ENCODE measurements at regions not wholly inside any gene's neighbourhood (a gene's known extent, or its start where the extent isn't known, plus 50 kb on each side); places are given as distances from the start of the nearest gene placed in this dataset.
"Not testable (repeated sequence)": the region's sequence is repeated elsewhere in the genome, so short reads cannot be mapped to it uniquely, and the experiment has no call there.

GRCh38 chr18:75854808-75855207, 427.3 kb upstream of the SMIM21 start:
- no peak for TF ChIP-seq CTCF (IDR thresholded peaks at IDR 0.05; ENCODE audit: low read depth, low read length)
- H3K4me3 ChIP-seq (ENCODE audit: low read depth, low read length) = no peak overlapping the region

- no peak for TF ChIP-seq CTCF (IDR thresholded peaks at IDR 0.05; ENCODE audit: low read depth, low read length)
- no peak overlapping the region for H3K4me3 ChIP-seq (ENCODE audit: low read depth, low read length)
Measured at GRCh38 chr18:75854174-75854573, 426.7 kb upstream of the SMIM21 start.

DNA sequence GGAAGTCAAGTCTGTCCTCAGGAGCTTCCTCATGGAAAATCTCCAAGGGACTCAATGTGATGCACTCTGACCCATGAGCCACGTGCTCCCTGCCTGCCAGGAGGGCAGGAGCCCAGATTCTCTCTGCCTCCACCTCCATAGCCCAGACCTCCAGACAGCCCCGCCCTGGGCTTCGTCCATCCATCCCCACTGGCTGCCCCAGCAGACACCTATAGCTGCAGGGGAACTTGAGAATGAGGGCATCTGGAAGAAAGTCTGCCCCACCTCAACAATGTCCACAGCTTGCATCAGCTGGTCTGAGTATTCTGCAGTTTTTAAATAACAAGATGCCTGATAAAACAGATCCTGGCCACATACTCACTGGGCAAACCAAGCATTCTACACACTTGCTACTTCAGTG, 418.8 kb upstream of the SMIM21 start:
- no peak overlapping the region for H3K4me3 ChIP-seq (ENCODE audit: low read depth, low read length)
- TF ChIP-seq CTCF (IDR thresholded peaks at IDR 0.05; ENCODE audit: low read depth, low read length) = no peak

- no peak for TF ChIP-seq CTCF (IDR thresholded peaks at IDR 0.05; ENCODE audit: low read depth, low read length)
- H3K4me3 ChIP-seq (ENCODE audit: low read depth, low read length) = no peak overlapping the region
Measured at GRCh38 chr18:75845413-75845812, 417.9 kb upstream of the SMIM21 start.

DNA sequence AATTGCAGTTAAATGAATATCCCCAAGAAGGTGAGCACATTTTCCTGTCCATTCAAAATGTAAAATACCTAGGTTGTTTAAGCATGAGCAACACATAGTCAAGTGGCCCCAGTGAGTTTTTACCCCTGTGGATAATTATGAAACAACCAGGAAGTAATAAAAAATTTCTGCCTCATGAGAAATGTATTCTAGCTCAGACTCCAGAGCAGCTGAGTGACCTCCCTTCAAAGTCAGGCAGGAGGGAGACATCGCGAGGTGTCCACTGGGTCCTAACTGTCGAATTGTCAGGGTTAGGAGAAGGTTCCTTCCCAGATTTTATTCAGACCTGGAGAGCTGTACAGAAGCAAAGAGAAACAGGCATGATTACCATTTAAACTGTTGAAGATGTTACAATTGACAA, 416.6 kb upstream of the SMIM21 start:
- H3K4me3 ChIP-seq (ENCODE audit: low read depth, low read length) = no peak overlapping the region
- no peak for TF ChIP-seq CTCF (IDR thresholded peaks at IDR 0.05; ENCODE audit: low read depth, low read length)

DNA sequence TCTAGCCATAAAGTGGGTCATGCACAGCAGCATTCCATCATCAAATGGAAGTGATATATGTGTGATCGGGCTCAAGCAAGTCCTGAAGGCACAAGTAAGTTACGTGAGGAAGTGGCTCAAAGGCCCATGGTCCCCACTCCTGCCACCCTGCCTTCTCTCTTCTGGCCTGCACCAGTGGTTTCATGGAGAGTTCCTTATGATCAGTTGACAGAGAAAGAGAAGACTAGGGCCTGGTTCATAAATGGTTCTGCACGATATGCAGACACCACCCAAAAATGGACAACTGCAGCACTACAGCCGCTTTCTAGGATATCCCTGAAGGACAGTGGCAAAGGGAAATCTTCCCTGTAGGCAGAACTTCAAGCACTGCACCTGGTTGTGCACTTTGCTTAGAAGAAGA, 412.6 kb upstream of the SMIM21 start:
- no peak overlapping the region for H3K4me3 ChIP-seq (ENCODE audit: low read depth, low read length)
- TF ChIP-seq CTCF (IDR thresholded peaks at IDR 0.05; ENCODE audit: low read depth, low read length) = no peak

DNA sequence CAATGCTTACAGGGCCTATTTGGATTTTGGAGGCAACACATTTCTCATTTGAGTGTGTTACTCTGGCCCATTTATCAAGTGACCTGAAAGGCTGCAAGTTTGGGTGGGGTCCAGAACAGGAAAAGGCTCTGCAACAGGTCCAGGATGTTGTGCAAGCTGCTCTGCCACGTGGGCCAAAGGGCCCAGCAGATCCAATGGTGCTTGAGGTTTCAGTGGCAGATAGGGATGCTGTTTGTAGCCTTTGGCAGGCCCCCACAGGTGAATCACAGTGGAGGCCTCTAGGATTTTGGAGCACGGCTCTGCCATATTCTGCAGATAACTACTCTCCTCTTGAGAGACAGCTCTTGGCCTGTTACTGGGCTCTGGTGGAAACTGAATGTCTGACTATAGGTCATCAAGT, 412.2 kb upstream of the SMIM21 start:
- H3K4me3 ChIP-seq (ENCODE audit: low read depth, low read length) = not testable (repeated sequence)

GRCh38 chr18:75839041-75839440, 411.5 kb upstream of the SMIM21 start:
- no peak for TF ChIP-seq CTCF (IDR thresholded peaks at IDR 0.05; ENCODE audit: low read depth, low read length)

More at GRCh38 chr18:75839041-75839440, 411.5 kb upstream of the SMIM21 start:
- no peak overlapping the region for H3K4me3 ChIP-seq (ENCODE audit: low read depth, low read length)
